SK-N-SH treated with all-trans-retinoic acid at 6 μM for 48 hours (cell line): ENCODE measurements at regions not wholly inside any gene's neighbourhood (a gene's known extent, or its start where the extent isn't known, plus 50 kb on each side); places are given as distances from the start of the nearest gene placed in this dataset.

ENCODE experiments used
- ATAC-seq: fragments of 200-7000 bp; cut with Tn5 transposase; 3 replicates; pipeline ENCODE4 v1.9.1; 2020; ENCODE audit warnings: mild to moderate bottlenecking, moderate library complexity
- ARNTL ChIP-seq: fragments of 450-650 bp; formaldehyde crosslinking; IDR thresholded peaks from 2 replicates; pipeline ENCODE4 v1.5.0; 2020; ENCODE audit warnings: low read depth, mild to moderate bottlenecking, moderate library complexity, borderline replicate concordance
- BACH2 ChIP-seq: fragments of 250-450 bp; sonication (Bioruptor Pico); IDR thresholded peaks from 2 replicates; pipeline ENCODE4 v1.9.0; 2021; ENCODE audit warnings: mild to moderate bottlenecking, borderline replicate concordance
- CREB5 ChIP-seq: fragments of 250-450 bp; sonication (Bioruptor Pico); IDR thresholded peaks from 2 replicates; pipeline ENCODE4 v1.5.1; 2020; ENCODE audit warnings: low read depth, mild to moderate bottlenecking, moderate library complexity
- CSDC2 ChIP-seq: fragments of 250-450 bp; sonication (Bioruptor Pico); IDR thresholded peaks from 2 replicates; pipeline ENCODE4 v1.5.0; 2020; ENCODE audit warnings: mild to moderate bottlenecking, moderate library complexity
- CSRNP3 ChIP-seq: fragments of 250-450 bp; sonication (Bioruptor Pico); IDR thresholded peaks from 2 replicates; pipeline ENCODE4 v1.5.1; 2021; ENCODE audit warnings: mild to moderate bottlenecking, moderate library complexity
- ESRRG ChIP-seq: fragments of 250-450 bp; sonication (Bioruptor Pico); IDR thresholded peaks from 2 replicates; pipeline ENCODE4 v1.6.1; 2021; ENCODE audit warnings: mild to moderate bottlenecking
- GLIS3 ChIP-seq: fragments of 250-450 bp; sonication (Bioruptor Pico); IDR thresholded peaks from 2 replicates; pipeline ENCODE4 v1.5.0; 2020; ENCODE audit warnings: mild to moderate bottlenecking, moderate library complexity
- ISL1 ChIP-seq: fragments of 250-450 bp; sonication (Bioruptor Pico); IDR thresholded peaks from 2 replicates; pipeline ENCODE4 v2.1.2; 2022; ENCODE audit warnings: mild to moderate bottlenecking, moderate library complexity
- PATZ1 ChIP-seq: fragments of 250-450 bp; sonication (Bioruptor Pico); IDR thresholded peaks from 2 replicates; pipeline ENCODE4 v1.8.0; 2020; ENCODE audit warnings: mild to moderate bottlenecking, moderate library complexity, borderline replicate concordance
- PPARA ChIP-seq: fragments of 250-450 bp; sonication (Bioruptor Pico); IDR thresholded peaks from 2 replicates; pipeline ENCODE4 v1.5.0; 2020; ENCODE audit warnings: mild to moderate bottlenecking, borderline replicate concordance
- RARB ChIP-seq: fragments of 250-450 bp; sonication (Bioruptor Pico); IDR thresholded peaks from 2 replicates; pipeline ENCODE4 v1.8.0; 2021; ENCODE audit warnings: mild to moderate bottlenecking, moderate library complexity
- SNAI2 ChIP-seq: fragments of 250-450 bp; sonication (Bioruptor Pico); IDR thresholded peaks from 2 replicates; pipeline ENCODE4 v1.5.0; 2020; ENCODE audit warnings: mild to moderate bottlenecking, moderate library complexity
- TCF4 ChIP-seq: fragments of 250-450 bp; sonication (Bioruptor Pico); IDR thresholded peaks from 2 replicates; pipeline ENCODE4 v1.8.0; 2021; ENCODE audit warnings: mild to moderate bottlenecking, moderate library complexity, borderline replicate concordance
- TOX ChIP-seq: fragments of 250-450 bp; sonication (Bioruptor Pico); IDR thresholded peaks from 2 replicates; pipeline ENCODE4 v1.8.0; 2021; ENCODE audit warnings: mild to moderate bottlenecking, moderate library complexity, borderline replicate concordance
- TSHZ2 ChIP-seq: fragments of 250-450 bp; sonication (Bioruptor Pico); IDR thresholded peaks from 2 replicates; pipeline ENCODE4 v1.5.0; 2020; ENCODE audit warnings: mild to moderate bottlenecking, moderate library complexity
- ZFP3 ChIP-seq: fragments of 250-450 bp; sonication (Bioruptor Pico); IDR thresholded peaks from 2 replicates; pipeline ENCODE4 v1.5.0; 2020; ENCODE audit warnings: mild to moderate bottlenecking, moderate library complexity
- ZNF565 ChIP-seq: fragments of 450-650 bp; formaldehyde crosslinking; conservative IDR thresholded peaks from 2 replicates; pipeline ENCODE4 v1.5.0; 2020; ENCODE audit warnings: low read depth, mild to moderate bottlenecking, moderate library complexity
- ZNF70 ChIP-seq: fragments of 450-650 bp; formaldehyde crosslinking; IDR thresholded peaks from 2 replicates; pipeline ENCODE4 v1.5.0; 2020; ENCODE audit warnings: mild to moderate bottlenecking, moderate library complexity
- ZNF8 ChIP-seq: fragments of 450-650 bp; formaldehyde crosslinking; IDR thresholded peaks from 2 replicates; pipeline ENCODE4 v1.5.0; 2020; ENCODE audit warnings: mild to moderate bottlenecking, moderate library complexity

DNA sequence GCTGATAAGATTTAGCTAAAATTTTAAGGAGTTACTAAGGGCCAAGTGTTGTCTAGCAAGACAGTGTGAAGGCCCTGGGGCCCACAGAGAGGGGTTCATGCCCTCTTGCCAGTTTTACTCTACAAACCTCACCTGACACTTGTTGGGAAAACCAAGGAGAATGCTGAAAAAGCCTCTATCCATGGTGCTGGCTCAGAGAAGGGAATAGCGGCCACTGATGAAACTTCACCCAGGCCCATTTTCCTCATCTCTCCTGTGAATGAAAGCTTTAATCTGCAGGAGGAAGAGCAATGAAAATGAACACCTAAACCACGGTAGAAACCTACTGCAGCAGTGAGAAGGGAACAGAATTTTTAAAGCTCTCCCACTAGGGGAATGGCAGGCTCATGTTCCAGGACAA is 317.3 kb upstream of the CNR1 start:
- TF ChIP-seq ARNTL (CRISPR knock-in tag) (no peak), CREB5 (CRISPR knock-in tag) (no peak), TSHZ2 (CRISPR knock-in tag) (no peak), CSDC2 (CRISPR knock-in tag) (no peak), ZFP3 (CRISPR knock-in tag) (no peak), TCF4 (no peak), CSRNP3 (CRISPR knock-in tag) (no peak), SNAI2 (CRISPR knock-in tag) (no peak), ISL1 (no peak), ZNF565 (CRISPR knock-in tag) (no peak), BACH2 (CRISPR knock-in tag) (no peak), ZNF8 (CRISPR knock-in tag) (no peak), PPARA (CRISPR knock-in tag) (no peak), PATZ1 (CRISPR knock-in tag) (no peak), TOX (CRISPR knock-in tag) (no peak), ZNF70 (CRISPR knock-in tag) (no peak), ESRRG (no peak)
- TF ChIP-seq, all 23 proteins: peak for 0
- ATAC-seq = no peak

- ATAC-seq = no peak
- TF ChIP-seq PATZ1 (CRISPR knock-in tag) (no peak), CREB5 (CRISPR knock-in tag) (no peak), ZNF565 (CRISPR knock-in tag) (no peak), ZFP3 (CRISPR knock-in tag) (no peak), GLIS3 (CRISPR knock-in tag) (no peak), CSDC2 (CRISPR knock-in tag) (no peak)
Observed at GRCh38 chr6:88482465-88482864, 316.3 kb upstream of the CNR1 start.

DNA sequence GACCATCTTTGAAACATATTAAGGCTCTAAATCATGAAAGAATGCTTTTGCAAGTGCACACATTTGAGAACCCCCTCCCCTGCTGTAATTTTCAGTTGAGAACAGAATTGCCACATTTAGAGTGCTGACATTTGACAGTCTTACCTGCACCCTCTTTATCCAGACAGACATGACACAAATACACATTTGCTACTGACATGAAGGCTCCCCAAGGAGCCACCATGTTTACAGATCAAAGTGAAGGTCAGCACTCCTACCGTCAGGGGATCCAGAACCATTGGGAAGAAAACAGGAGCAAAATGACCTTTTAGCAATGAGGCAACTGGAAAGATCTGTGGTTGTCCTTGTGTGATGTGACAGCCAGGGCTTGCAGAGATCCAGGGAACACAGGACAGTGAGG is 315.4 kb upstream of the CNR1 start:
- TF ChIP-seq ARNTL (CRISPR knock-in tag) (no peak), RARB (CRISPR knock-in tag) (no peak), PPARA (CRISPR knock-in tag) (no peak), TCF4 (no peak), TSHZ2 (CRISPR knock-in tag) (no peak), ZFP3 (CRISPR knock-in tag) (no peak)
- TF ChIP-seq, all 23 proteins: peak for 0
- no peak for ATAC-seq
